ENCODE measurements at regions not wholly inside any gene's neighbourhood (a gene's known extent, or its start where the extent isn't known, plus 50 kb on each side); places are given as distances from the start of the nearest gene placed in this dataset.

GRCh38 chr3:197440717-197441303, 115.0 kb downstream of the BDH1 start:
- no peak for TF ChIP-seq ZNF274 (IDR thresholded peaks at IDR 0.05; ENCODE audit: insufficient read depth, insufficient read length)
- TF ChIP-seq CTCF (IDR thresholded peaks at IDR 0.05 in 2 of 3, conservative IDR thresholded peaks at IDR 0.05 in 1 of 3; ENCODE audit: control insufficient read depth in 2 of 3, extremely low read depth in 1 of 3, insufficient read depth in 1 of 3, low read depth in 3 of 3, low read length in 3 of 3), result no peak
- no peak for TF ChIP-seq MXI1 (IDR thresholded peaks at IDR 0.05; ENCODE audit: low read depth, low read length)
- TF ChIP-seq STAT1 (conservative IDR thresholded peaks at IDR 0.05), result no peak
- no peak for TF ChIP-seq NR2C2 (IDR thresholded peaks at IDR 0.05; ENCODE audit: borderline replicate concordance, control insufficient read depth, insufficient read length, low read depth)
- TF ChIP-seq RAD21 (IDR thresholded peaks at IDR 0.05; ENCODE audit: insufficient read depth, low read depth, low read length), result no peak
- no peak for TF ChIP-seq TBL1XR1 (IDR thresholded peaks at IDR 0.05; ENCODE audit: low read depth, low read length)
- TF ChIP-seq ZNF217 (IDR thresholded peaks at IDR 0.05), result no peak
- TF ChIP-seq POLR2AphosphoS2 (IDR thresholded peaks at IDR 0.05; ENCODE audit: low read depth, low read length), result no peak

All from GM12878 (cell line).